Skeletal muscle cell (primary cell): ENCODE measurements at regions not wholly inside any gene's neighbourhood (a gene's known extent, or its start where the extent isn't known, plus 50 kb on each side); places are given as distances from the start of the nearest gene placed in this dataset.
A peak's percentile ranks its signal among the peaks of the same experiment; 100 is the strongest.
"Not testable (repeated sequence)": the region's sequence is repeated elsewhere in the genome, so short reads cannot be mapped to it uniquely, and the experiment has no call there.

ENCODE experiments used
- DNase-seq: peaks from one replicate; pipeline ENCODE4 v3.0.0-alpha.2; 2010; ENCODE audit warnings: low read depth
- H3K4me3 ChIP-seq: 2 replicates; pipeline ENCODE4 v1.5.1; 2011; ENCODE audit warnings: low read depth, mild to moderate bottlenecking, control low read depth, low read length, moderate library complexity

DNA sequence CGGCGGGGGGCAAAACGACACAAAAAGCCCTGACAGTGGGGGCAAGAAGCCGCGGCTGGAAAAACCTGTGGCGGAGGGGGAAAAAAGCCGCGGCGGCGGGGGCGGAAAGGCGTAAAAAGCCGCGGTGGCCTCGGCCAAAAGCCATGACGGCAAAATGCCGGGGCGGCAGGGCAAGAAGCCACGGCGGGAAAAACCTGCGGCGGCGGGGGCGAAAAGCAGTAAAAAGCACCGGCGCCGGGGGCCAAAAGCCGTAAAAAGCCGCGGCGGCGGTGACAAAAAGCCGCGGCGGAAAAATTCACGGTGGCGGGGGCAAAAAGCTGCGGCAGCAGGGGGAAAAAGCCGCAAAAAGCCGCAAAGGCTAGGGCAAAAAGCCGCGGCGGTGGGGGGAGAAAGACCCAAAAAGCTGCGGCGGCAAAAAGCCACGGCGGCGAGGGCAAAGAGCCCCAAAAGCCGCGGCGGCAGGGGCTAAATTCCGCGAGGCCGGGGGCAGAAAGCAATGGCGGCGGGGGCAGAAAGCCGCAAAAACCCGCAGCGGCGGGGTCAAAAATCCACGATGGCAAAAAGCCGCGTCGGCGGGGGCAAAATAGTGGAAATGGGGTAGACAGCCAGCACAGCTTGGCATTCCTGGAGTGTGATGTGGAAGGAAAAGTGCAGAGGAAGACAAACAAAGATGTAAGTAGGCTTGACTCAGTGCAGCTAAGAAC lies 167.5 kb upstream of the TP53TG3D start:
- not testable (repeated sequence) for DNase-seq
- H3K4me3 ChIP-seq: peak overlapping the region; percentile 32

DNA sequence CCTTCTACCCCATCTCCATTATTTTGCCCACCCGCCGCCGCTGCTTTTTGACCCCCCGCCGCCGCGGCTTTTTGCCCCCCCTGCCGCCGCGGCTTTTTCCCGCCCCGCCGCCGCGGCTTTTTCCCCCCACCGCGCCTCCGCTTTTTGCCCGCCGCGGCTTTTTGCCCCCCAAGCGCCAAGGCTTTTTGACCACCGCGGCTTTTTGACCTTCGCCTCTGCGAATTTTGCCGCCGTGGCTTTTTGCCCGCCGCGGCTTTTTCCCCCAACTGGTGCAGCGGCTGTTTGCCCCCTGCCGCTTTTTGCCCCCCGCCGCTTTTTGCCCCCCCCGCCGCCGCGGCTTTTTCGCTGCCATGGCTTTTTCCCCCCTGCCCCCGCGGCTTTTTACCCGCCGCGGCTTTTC lies 137.5 kb upstream of the TP53TG3D start:
- DNase-seq: not testable (repeated sequence)
- peak overlapping the region; percentile 47 for H3K4me3 ChIP-seq

DNA sequence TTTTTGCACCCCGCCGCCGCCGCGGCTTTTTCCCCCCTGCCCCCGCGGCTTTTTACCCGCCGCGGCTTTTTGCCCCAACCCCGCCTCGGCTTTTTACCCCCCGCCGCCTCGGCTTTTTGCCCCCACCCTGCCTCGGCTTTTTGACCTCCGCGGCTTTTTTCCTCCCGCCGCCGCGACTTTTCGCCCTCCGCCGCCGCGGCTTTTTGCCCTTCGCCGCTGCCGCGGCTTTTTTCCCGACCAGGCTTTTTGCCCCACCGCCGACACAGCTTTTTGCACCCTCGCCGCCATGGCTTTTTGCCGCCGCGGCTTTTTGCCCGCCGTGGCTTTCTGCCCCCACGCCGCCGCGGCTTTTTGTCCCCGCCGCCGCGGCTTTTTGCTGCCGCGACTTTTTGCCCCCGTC lies 137.0 kb upstream of the TP53TG3D start:
- DNase-seq: no peak

DNA sequence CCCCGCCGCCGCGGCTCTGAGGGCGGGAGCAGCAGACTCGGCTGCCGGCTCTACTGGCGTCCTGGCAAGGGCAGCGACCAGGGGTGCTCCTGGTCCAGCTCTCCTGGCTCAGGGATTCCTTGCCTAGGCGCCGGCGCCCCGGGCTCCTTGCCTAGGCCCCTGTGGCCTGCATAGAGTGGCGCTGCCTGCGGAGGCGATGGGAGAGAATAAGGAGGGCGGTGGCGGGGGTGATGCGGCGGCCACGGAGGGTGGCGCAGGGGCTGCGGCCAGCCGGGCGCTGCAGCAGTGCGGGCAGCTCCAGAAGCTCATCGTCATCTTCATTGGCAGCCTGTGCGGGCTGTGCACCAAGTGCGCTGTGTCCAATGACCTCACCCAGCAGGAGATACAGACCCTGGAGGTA lies 136.6 kb upstream of the TP53TG3D start:
- H3K4me3 ChIP-seq: peak overlapping the region; percentile 47
- DNase-seq: not testable (repeated sequence)

More for the DNA sequence above, 137.0 kb upstream of the TP53TG3D start:
- H3K4me3 ChIP-seq: peak overlapping the region; percentile 47

DNA sequence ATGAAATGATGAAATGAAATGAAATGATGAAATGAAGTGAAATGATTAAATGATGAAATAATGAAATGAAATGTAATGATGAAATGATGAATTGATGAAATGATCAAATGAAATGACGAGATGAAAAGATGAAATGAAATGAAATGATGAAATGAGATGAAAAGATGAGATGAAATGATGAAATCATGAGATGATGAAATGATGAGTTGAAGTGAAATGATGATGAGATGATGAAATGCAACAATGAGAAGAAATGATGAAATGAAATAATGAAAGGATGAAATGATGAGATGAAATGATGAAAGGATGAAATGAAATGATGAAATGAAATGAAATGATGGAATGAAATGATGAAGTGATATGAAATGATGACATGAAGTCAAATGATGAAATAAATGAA lies 132.7 kb upstream of the TP53TG3D start:
- not testable (repeated sequence) for DNase-seq, H3K4me3 ChIP-seq

DNA sequence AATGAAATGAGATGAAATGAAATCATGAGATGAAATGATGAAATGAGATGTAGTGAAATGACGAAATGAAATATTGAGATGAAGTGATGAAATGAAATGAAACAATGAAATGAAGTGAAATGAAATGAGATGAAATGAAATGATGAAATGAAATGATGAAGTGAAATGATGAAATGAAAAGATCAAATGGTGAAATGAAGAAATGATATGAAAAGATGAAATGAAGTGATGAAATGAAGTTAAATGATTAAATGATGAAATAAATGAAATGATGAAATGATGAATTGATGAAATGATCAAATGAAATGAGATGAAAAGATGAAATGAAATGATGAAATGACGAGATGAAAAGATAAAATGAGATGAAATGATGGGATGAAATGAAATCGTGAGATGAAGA lies 132.3 kb upstream of the TP53TG3D start:
- not testable (repeated sequence) for H3K4me3 ChIP-seq

DNA sequence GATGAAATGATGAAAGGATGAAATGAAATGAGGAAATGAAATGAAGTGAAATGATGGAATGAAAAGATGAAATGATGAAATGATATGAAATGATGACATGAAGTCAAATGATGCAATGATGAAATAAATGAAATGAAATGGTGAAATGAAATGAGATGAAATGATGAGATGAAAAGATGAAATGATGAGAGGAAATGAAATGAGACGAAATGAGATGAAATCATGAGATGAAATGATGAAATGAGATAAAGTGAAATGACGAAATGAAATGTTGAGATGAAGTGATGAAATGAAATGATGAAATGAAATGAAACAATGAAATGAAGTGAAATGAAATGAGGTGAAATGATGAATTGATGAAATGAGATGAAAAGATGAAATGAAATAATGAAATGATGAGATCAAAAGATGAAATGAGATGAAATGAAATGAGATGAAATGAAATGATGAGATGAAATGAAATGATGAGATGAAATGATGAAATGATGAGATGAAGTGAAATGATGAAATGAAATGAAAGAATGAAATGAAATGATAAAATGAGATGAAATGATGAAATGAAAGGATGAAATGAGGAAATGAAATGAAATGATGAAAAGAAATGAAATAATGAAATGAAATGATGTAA lies 131.7 kb upstream of the TP53TG3D start:
- H3K4me3 ChIP-seq, DNase-seq: not testable (repeated sequence)

More for the DNA sequence above, 132.3 kb upstream of the TP53TG3D start:
- DNase-seq: not testable (repeated sequence)

DNA sequence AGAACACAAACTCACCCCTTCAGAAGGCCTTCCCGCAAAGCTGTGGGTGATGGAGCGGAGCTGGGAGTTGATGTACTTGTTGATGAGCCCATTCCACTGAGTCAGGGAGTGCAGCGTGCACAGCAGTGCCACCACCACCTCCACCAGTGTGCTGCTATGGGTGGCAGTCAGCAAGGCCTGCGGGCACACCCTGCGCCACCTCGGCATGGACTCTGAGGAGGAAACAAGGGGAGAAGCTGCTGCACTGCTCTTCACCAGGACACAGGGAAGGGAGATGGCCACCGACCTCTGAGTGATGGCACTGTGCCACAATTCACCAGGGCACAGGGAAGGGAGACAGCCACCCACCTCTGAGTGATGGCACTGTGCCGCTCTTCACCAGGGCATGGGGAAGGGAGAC lies 100.7 kb upstream of the TP53TG3D start:
- not testable (repeated sequence) for DNase-seq, H3K4me3 ChIP-seq

DNA sequence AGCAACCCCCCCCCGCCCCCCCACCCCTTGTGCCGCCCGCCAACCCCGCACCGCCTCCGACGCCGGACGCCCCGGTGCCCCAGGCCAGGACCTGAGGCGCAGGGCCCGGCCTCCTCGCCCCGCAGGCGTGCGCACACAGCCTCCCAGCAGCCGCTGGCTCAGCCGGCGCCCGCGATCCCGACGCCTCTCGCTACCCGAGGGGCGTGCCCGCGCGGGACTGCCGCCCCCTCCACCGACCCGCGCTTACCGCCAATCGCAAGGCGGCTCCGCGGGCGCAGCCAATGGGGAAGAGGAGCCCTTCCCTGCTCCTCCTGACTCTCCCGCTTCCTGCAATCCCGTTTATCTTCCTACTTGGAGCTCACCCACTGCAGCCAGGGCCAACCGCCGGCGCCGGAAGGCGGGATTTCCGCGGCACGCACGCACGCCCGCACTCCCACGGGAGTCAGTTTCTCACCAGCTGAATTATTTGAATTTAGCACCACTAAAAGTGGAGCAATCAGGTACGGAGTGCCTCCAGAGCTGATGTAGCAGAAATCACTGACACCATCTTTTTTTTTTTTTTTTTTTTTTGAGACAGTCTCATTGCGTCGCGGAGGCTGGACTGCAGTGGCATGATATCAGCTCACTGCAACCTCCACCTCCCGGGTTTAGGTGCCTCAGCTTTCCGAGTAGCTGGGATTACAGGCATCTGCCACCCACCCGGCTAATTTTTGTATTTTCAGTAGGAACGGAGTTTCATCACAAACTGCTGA lies 65.0 kb upstream of the TP53TG3D start:
- not testable (repeated sequence) for DNase-seq, H3K4me3 ChIP-seq

DNA sequence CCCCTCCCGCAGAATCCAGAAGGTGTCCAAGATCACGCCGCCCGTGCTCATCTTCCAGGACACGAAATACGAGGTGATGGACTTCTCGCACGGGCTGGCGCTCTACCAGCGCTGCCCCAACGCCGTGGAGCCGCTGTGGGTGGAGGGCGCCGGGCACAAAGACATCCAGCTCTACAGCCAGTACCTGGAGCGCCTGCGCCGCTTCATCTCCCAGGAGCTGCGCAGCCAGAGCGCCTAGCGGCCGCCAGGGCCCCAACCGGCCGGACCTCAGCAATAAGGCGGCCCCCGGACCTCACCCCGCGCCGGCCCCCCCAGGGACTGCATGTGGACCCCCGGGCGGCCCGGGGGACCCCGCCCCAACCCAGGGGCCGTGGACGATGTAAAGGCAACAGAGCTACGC lies 50.5 kb upstream of the TP53TG3D start:
- H3K4me3 ChIP-seq, DNase-seq: not testable (repeated sequence)
